ENCODE measurements at regions not wholly inside any gene's neighbourhood (a gene's known extent, or its start where the extent isn't known, plus 50 kb on each side); places are given as distances from the start of the nearest gene placed in this dataset.
"Not testable (repeated sequence)": the region's sequence is repeated elsewhere in the genome, so short reads cannot be mapped to it uniquely, and the experiment has no call there.

DNA sequence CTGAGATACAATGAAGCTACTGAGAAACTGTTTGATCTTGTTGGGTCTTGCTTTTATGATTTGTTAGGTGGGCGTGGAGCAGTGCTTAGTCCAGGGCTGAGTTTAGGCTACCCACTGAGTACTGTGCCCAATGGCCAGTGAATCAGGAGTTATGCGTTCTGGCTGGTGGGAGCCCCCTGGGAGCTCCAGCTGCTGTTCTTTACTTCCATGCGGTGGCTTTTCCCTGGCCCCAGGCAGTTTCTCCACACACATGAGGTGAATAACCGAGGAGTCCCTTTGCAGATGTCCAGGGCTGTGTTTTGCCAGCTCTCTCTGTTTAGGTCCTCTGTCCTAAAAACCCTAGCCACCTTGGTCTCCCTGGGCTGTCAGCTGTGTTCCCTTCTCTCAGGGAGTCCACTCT, 106.5 kb downstream of the KLF13 start:
- Histone ChIP-seq H3K36me3 (ENCODE audit: control insufficient read depth, insufficient read depth, low read length) (no peaks in the 10 kb centered on the region), H3K4me3 (ENCODE audit: insufficient read depth, low read depth, low read length) (no peak overlapping the region), H3K4me1 (ENCODE audit: control insufficient read depth, insufficient read depth, low read length) (no peaks in the 10 kb centered on the region), H3K27me3 (ENCODE audit: control insufficient read depth, insufficient read depth, low read length, poor library complexity, severe bottlenecking) (no peaks in the 10 kb centered on the region), H3K27ac (ENCODE audit: insufficient read depth, low read depth, low read length, poor library complexity, severe bottlenecking) (no peak overlapping the region), H3K9me3 (ENCODE audit: control insufficient read depth, low read length) (no peaks in the 10 kb centered on the region)
- WGBS, 2 experiments: 75% methylated on average over 4 of the region's 4 CpGs

DNA sequence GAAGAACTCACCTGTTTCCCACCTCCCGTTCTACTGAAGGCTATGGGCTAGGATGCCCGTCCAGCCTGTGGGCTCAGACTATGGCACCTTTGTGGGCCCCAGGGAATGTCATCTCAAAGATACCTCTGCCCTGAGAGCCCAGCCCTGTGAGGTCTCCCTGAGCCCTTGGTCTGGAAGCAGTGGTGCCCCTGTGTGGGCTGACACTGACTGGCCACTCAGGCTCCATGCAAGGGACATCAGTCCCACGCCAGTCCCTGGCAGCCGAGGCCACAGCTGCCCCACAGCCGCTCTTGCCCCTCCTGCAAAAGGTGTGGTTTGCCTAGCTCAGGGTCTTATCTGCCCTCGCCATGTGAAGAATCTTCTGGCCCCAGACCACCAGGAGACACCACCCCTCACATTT, 106.9 kb downstream of the KLF13 start:
- no peaks in the 10 kb centered on the region for H3K27me3 ChIP-seq (ENCODE audit: control insufficient read depth, insufficient read depth, low read length, poor library complexity, severe bottlenecking)
- WGBS, 2 experiments: 91 to 93% methylated on average over 6 of the region's 6 CpGs
- H3K9me3 ChIP-seq (ENCODE audit: control insufficient read depth, low read length): no peaks in the 10 kb centered on the region
- no peak overlapping the region for H3K4me3 ChIP-seq (ENCODE audit: insufficient read depth, low read depth, low read length)
- H3K36me3 ChIP-seq (ENCODE audit: control insufficient read depth, insufficient read depth, low read length): no peaks in the 10 kb centered on the region
- no peaks in the 10 kb centered on the region for H3K4me1 ChIP-seq (ENCODE audit: control insufficient read depth, insufficient read depth, low read length)
- no peak overlapping the region for H3K27ac ChIP-seq (ENCODE audit: insufficient read depth, low read depth, low read length, poor library complexity, severe bottlenecking)

DNA sequence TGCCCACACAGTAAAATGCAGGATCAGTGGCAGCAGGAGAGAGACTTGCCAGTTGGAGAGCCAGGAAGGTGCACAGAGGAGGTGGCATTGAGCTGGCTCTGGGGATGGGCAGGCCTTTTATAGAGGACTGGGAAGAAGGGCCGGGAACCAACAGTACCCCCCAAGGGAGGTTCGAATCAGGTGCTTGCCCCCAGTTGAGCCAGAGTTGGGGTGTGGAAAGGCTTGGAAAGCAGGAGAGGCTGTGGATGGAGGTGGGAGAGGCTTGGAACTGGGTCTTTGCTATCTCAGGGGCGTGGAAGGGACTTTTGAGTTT, 107.6 kb downstream of the KLF13 start:
- WGBS, 2 experiments: 86 to 89% methylated on average over 3 of the region's 3 CpGs
- Histone ChIP-seq H3K27me3 (ENCODE audit: control insufficient read depth, insufficient read depth, low read length, poor library complexity, severe bottlenecking) (no peaks in the 10 kb centered on the region), H3K4me3 (ENCODE audit: insufficient read depth, low read depth, low read length) (no peak overlapping the region), H3K4me1 (ENCODE audit: control insufficient read depth, insufficient read depth, low read length) (no peaks in the 10 kb centered on the region), H3K36me3 (ENCODE audit: control insufficient read depth, insufficient read depth, low read length) (no peaks in the 10 kb centered on the region), H3K9me3 (ENCODE audit: control insufficient read depth, low read length) (no peaks in the 10 kb centered on the region), H3K27ac (ENCODE audit: insufficient read depth, low read depth, low read length, poor library complexity, severe bottlenecking) (no peak overlapping the region)

DNA sequence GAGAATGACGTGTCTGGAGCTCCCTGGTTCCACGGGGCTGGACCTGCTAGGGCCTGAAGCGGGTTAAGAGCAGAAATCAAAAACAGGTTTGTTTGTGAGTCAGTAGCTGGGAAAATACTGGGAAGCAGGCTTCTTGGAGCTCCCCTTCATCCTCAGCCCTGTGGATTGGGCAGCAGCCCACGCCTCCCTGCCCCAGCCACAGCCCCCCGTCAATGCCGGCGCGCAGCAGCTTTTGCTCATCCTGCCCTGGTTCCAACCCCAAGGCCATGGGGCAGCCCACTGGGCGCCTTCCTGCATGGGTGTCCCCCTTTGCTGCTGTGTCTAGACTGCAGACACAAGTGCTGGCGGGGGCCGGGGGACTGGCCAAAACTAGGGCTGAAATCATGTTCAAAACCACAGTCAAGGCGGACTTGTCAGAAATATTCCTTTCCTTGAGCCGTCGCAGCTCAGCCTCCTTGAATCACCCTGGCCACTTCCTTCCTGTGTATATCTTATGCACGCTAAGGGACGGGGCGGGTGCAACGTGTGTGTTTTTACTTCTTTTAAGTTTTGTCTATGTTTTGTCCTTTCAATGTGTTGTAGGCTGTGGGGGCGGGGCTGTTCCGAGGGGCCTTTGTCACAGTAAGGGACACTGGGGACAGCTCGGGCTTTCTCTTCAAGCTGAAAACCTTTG, 108.1 kb downstream of the KLF13 start:
- no peaks in the 10 kb centered on the region for H3K9me3 ChIP-seq (ENCODE audit: control insufficient read depth, low read length)
- H3K4me3 ChIP-seq (ENCODE audit: insufficient read depth, low read depth, low read length): no peak overlapping the region
- H3K27ac ChIP-seq (ENCODE audit: insufficient read depth, low read depth, low read length, poor library complexity, severe bottlenecking): no peak overlapping the region
- 84 to 85% methylated on average over 21 of the region's 21 CpGs for WGBS, 2 experiments
- H3K4me1 ChIP-seq (ENCODE audit: control insufficient read depth, insufficient read depth, low read length): no peaks in the 10 kb centered on the region
- no peaks in the 10 kb centered on the region for H3K27me3 ChIP-seq (ENCODE audit: control insufficient read depth, insufficient read depth, low read length, poor library complexity, severe bottlenecking)
- H3K36me3 ChIP-seq (ENCODE audit: control insufficient read depth, insufficient read depth, low read length): no peaks in the 10 kb centered on the region

DNA sequence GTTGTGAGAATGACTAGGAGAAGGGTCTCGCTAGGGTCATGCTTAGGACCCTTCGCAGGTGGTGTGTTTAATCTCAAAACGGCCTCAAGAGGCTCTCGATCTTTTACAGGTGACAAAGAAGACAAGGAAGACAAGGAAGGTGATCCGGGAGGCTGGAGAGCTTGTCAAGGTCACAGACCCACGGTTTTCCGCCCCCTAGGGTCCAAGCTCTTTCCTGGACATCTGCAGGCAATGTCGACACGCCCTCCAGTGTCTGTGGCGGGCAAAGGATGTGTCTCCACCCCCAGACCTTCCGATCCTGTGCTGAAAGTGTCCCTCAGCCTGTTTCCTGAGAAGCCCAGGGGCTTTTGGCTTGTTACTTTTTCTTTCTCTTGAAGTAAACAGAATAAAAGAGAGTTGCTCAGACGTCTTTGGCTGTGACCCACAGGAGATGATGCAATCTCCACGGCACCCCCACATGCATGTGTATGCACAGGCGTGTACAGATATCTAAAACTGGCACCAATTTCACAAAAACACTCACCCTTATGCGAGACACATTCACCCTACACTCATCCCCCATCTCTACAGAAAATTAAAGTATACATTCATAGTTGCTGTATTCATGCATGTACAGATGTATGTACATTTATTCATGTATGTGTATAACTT, 108.8 kb downstream of the KLF13 start:
- H3K4me3 ChIP-seq (ENCODE audit: insufficient read depth, low read depth, low read length): no peak overlapping the region
- H3K4me1 ChIP-seq (ENCODE audit: control insufficient read depth, insufficient read depth, low read length): no peaks in the 10 kb centered on the region
- whole genome bisulfite sequencing, 2 experiments: 34 to 36% methylated on average over 15 of the region's 15 CpGs
- H3K27ac ChIP-seq (ENCODE audit: insufficient read depth, low read depth, low read length, poor library complexity, severe bottlenecking): no peak overlapping the region
- H3K9me3 ChIP-seq (ENCODE audit: control insufficient read depth, low read length): no peaks in the 10 kb centered on the region
- H3K27me3 ChIP-seq (ENCODE audit: control insufficient read depth, insufficient read depth, low read length, poor library complexity, severe bottlenecking): peaks cover 4% of the 10 kb centered on the region
- H3K36me3 ChIP-seq (ENCODE audit: control insufficient read depth, insufficient read depth, low read length): no peaks in the 10 kb centered on the region

DNA sequence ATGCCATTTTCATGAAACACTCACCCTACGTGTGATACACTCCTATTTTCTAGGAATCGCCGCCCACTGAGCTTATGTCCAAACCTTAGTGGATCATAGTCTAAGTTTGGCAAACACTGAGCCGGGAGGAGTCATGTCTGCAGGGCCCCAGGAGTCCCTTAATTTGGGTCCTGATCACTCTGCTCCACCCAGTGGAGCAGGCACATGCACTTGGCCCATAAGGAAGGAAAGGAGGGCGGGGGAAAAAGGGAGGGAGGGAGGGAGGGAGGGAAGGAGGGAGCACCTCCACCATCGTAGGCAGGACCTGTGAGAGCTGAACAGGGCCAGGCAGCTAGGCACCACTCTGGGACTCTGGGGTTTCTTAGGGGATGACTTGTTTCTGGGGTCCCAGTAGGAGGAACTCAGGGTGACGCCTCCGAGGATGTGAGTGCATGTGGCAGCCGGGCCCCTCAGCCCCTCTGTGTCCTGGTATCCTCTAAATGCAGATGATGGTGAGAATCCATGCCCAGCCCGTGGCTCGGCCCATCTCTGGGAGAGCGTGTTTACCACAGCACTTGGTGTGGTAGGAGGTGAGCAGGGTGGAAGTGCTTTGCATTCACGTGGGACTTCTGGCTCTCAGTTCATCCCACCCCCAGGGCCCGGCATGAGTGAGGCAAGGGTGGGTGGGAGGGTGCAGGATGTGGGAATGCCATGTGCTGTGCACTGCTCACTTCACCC, 109.4 kb downstream of the KLF13 start:
- WGBS, 2 experiments: 88 to 89% methylated on average over 12 to 14 of the region's 14 CpGs
- Histone ChIP-seq H3K9me3 (ENCODE audit: control insufficient read depth, low read length) (no peaks in the 10 kb centered on the region), H3K4me1 (ENCODE audit: control insufficient read depth, insufficient read depth, low read length) (no peaks in the 10 kb centered on the region), H3K27me3 (ENCODE audit: control insufficient read depth, insufficient read depth, low read length, poor library complexity, severe bottlenecking) (peaks cover 10% of the 10 kb centered on the region), H3K36me3 (ENCODE audit: control insufficient read depth, insufficient read depth, low read length) (no peaks in the 10 kb centered on the region), H3K27ac (ENCODE audit: insufficient read depth, low read depth, low read length, poor library complexity, severe bottlenecking) (no peak overlapping the region), H3K4me3 (ENCODE audit: insufficient read depth, low read depth, low read length) (no peak overlapping the region)

DNA sequence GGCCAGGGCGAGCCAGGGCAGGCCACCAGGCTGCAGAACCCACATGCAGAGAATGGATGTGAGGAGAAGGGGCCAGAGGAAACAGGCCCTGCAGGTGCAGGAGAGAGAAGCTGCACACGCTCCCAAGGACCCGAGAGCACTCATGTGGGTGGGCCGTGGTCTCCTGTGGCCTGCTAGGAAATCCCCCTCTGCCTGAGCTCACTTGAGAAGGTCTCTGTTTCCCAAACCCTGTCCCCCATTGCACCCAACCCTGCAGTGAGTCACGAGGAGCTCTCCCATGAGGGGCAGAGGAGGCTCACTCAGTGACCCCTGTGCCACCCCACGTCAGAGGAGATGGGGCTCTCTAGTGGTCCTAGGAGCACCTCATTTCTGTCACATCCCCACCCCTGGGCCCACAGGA, 111.1 kb downstream of the KLF13 start:
- Histone ChIP-seq H3K4me3 (ENCODE audit: insufficient read depth, low read depth, low read length) (no peak overlapping the region), H3K36me3 (ENCODE audit: control insufficient read depth, insufficient read depth, low read length) (no peaks in the 10 kb centered on the region), H3K27ac (ENCODE audit: insufficient read depth, low read depth, low read length, poor library complexity, severe bottlenecking) (no peak overlapping the region), H3K27me3 (ENCODE audit: control insufficient read depth, insufficient read depth, low read length, poor library complexity, severe bottlenecking) (peaks cover 26% of the 10 kb centered on the region), H3K9me3 (ENCODE audit: control insufficient read depth, low read length) (no peaks in the 10 kb centered on the region), H3K4me1 (ENCODE audit: control insufficient read depth, insufficient read depth, low read length) (no peaks in the 10 kb centered on the region)
- 90 to 95% methylated on average over 6 of the region's 6 CpGs for WGBS, 2 experiments

DNA sequence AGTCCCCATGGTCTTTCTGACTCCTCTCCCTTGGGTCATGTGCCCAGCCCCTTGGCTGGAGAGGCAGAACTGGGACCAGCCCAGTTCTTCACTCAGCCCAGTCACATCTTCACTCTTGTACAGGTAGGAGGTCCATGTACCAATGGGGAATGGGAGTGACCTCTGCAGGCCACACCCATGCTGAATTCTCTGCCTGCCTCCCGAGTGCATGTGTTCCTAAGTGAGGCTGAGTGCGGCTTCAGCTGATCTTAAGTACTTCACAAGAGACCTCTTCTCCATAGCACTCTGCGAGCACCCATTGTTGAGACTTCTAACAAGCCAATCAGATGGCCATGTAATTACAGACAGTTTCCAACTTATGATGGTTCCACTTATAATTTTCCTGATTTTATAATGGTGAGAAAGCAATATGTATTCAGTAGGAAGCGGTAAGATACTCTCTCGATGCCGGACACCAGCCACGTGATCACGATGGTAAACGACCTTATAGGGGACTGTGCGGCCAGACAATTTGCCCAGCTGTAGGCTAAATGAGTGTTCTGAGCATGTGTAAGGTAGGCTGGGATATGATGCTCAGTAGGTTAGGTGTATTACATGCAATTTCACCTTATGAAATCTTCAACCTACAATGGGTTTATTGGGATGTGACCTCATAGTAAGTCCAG, 112.1 kb downstream of the KLF13 start:
- H3K9me3 ChIP-seq (ENCODE audit: control insufficient read depth, low read length): no peaks in the 10 kb centered on the region
- 91 to 92% methylated on average over 10 of the region's 10 CpGs for WGBS, 2 experiments
- no peak overlapping the region for H3K4me3 ChIP-seq (ENCODE audit: insufficient read depth, low read depth, low read length)

DNA sequence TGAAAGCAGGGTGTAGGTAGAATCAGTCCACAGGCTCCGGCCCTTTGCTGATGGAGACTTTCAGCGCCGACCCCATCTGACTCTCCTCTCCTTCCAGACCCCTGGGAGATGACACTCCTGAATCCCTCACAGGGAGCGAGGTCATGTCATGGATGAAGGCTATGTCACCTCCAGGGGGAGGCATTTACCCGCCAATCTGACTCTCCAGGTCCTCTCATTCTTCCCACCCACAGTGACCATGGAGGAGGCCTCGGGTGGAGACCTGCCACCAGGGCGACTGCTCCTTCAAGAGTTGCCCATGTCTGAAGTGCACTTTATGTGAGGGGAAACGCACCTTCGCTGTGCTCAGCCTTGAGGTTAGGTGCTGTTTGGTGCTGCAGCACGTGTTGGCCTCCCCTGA, 112.7 kb downstream of the KLF13 start:
- 83 to 84% methylated on average over 10 of the region's 10 CpGs for WGBS, 2 experiments
- Histone ChIP-seq H3K27ac (ENCODE audit: insufficient read depth, low read depth, low read length, poor library complexity, severe bottlenecking) (no peak overlapping the region), H3K9me3 (ENCODE audit: control insufficient read depth, low read length) (no peaks in the 10 kb centered on the region), H3K4me3 (ENCODE audit: insufficient read depth, low read depth, low read length) (no peak overlapping the region), H3K4me1 (ENCODE audit: control insufficient read depth, insufficient read depth, low read length) (no peaks in the 10 kb centered on the region), H3K27me3 (ENCODE audit: control insufficient read depth, insufficient read depth, low read length, poor library complexity, severe bottlenecking) (peaks cover 27% of the 10 kb centered on the region), H3K36me3 (ENCODE audit: control insufficient read depth, insufficient read depth, low read length) (no peaks in the 10 kb centered on the region)

More for the DNA sequence above, 112.1 kb downstream of the KLF13 start:
- H3K36me3 ChIP-seq (ENCODE audit: control insufficient read depth, insufficient read depth, low read length): no peaks in the 10 kb centered on the region
- peaks cover 27% of the 10 kb centered on the region for H3K27me3 ChIP-seq (ENCODE audit: control insufficient read depth, insufficient read depth, low read length, poor library complexity, severe bottlenecking)
- no peaks in the 10 kb centered on the region for H3K4me1 ChIP-seq (ENCODE audit: control insufficient read depth, insufficient read depth, low read length)
- no peak overlapping the region for H3K27ac ChIP-seq (ENCODE audit: insufficient read depth, low read depth, low read length, poor library complexity, severe bottlenecking)

DNA sequence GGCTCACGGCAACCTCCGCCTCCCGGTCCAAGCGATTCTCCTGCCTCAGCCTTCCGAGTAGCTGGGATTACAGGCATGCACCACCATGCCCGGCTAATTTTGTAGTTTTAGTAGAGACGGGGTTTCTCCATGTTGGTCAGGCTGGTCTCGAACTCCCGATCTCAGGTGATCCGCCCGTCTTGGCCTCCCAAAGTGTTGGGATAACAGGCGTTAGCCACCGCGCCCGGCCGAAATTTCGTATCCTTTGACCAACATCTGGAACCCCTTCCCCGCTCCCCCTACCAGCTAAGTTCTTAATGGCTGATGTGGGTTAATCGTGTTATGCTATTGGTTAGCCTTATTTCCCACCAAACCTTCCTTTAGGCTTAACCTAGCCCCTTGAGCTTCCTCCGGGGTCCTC, 113.6 kb downstream of the KLF13 start:
- 93 to 94% methylated on average over 19 to 20 of the region's 20 CpGs for WGBS, 2 experiments
- H3K4me3 ChIP-seq (ENCODE audit: insufficient read depth, low read depth, low read length): peak overlapping the region; percentile 43
- H3K27ac ChIP-seq (ENCODE audit: insufficient read depth, low read depth, low read length, poor library complexity, severe bottlenecking); H3K4me1 ChIP-seq (ENCODE audit: control insufficient read depth, insufficient read depth, low read length); H3K36me3 ChIP-seq (ENCODE audit: control insufficient read depth, insufficient read depth, low read length); H3K9me3 ChIP-seq (ENCODE audit: control insufficient read depth, low read length): not testable (repeated sequence)
- H3K27me3 ChIP-seq (ENCODE audit: control insufficient read depth, insufficient read depth, low read length, poor library complexity, severe bottlenecking): peaks cover 27% of the 10 kb centered on the region
